HG02623 (cell line): ENCODE measurements at regions not wholly inside any gene's neighbourhood (a gene's known extent, or its start where the extent isn't known, plus 50 kb on each side); places are given as distances from the start of the nearest gene placed in this dataset.
"Not testable (repeated sequence)": the region's sequence is repeated elsewhere in the genome, so short reads cannot be mapped to it uniquely, and the experiment has no call there.

Experiments
- ATAC-seq: cut with Tn5 transposase; IDR thresholded peaks from one replicate; pipeline ENCODE4 v1.9.1; 2021; ENCODE audit warnings: moderate library complexity; ENCODE audit not compliant: unreplicated experiment

DNA sequence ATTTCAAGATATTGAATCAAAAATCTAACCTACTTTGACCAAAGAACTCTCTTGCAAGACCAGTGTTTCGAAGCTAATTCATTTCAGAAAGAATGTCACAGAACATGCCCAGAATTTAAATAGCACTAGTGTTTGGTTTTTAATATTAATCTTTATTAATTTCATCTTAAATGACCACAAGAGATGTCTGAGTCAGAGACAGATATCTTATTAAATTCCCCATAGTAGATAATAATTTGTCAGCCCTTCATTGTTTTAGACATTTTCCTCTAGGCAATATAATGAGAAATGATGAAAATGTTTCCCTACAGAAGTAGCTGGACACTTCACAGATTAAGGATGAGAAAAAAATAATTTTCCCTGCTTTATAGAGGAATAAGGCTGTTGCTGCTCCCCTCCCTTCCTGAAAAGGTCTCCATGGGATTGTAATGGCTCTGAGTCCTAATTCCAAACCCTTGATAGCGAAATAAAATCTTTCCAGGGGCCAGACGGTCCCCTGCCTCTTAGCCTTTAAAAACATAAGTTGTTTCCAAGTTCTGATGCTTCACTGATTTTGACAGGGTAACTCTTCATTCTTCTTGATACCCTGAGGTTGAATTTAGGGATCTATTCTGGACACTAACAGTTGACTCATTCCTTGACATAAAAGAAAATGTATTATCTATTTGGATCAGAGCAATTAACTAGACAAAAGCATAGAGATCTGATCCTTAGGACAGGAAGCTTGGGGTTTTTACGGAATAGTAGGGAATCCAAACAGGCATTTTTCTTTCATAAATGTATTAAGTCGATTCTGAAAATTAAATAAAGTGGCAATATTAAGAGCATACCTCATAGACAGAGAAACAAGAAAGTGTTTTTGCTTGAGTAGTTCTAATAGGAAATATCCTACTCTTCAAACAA is 820.8 kb downstream of the BRINP3 start:
- ATAC-seq, result no peak

DNA sequence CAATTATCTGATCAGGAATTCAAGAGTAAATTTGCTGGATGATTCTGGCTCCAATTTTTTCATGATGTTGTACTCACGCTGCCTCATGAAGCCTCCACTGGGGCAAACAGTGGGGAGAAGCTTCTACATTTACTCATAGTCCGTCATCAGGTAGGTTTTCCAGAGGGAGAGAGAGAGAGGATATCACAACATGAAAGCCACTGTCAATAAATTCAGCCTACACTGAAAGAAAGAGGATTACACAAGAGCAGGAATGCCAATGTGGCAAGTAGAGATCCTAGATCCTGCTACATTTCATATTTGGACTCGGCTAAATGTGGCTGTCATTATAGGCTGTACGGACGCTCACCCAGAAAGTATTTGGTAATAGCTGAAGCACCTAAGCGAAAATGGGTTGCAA is 819.9 kb downstream of the BRINP3 start:
- no peak for ATAC-seq

DNA sequence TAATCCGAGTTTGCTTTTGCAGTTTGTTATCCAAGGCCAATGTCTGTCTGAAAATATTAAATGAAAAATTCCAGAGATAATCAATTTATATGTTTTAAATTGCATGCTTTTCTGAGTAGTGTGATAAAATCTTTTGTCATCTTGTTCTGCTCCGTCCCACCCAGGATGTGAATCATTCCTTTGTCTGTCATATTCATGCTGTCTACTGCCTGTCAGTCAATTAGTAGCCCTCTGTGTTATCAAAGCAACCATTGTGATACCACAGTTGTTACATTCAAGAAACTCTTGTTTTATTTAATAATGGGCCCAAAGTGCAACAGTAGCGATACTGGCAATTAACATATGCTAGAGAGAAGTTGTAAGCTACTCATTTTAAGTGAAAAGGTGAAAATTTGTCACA is 819.3 kb downstream of the BRINP3 start:
- ATAC-seq, result no peak

DNA sequence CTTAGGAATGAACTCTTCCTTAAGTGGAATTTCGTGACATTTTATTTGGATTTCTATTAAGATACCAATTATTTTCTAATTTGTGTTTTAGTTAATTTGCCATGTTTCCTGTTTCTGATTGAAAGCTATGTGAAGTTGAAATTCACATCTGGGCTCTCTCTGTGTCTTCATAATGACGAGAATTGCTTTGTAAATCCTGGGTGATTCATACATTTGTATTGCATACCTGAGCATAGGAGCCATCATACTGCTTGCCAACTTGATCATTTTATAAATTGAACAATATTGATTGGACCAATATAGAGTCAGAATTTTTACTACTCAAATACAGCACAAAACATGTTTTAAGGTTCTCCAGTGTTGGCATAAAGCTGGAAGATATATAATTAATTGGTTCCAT is 817.9 kb downstream of the BRINP3 start:
- no peak for ATAC-seq

DNA sequence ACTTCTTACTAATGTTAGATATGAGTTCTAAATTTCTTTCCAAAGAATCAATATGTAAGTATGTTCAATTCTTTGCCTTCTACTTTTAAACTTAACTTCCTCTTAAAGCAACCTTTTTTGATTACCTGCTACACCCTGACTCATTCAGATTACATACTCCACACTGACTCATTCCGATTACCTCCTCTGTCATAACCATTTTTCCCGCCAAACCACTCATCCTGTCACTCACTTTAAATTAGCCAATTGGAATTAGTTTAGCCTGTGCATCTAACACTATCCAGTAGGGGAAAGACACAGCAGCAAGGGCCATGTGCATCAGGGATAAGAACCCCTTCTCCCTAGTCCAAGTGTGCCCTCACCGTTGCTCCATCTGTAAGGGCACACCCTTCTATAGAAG is 815.5 kb downstream of the BRINP3 start:
- ATAC-seq, result no peak

DNA sequence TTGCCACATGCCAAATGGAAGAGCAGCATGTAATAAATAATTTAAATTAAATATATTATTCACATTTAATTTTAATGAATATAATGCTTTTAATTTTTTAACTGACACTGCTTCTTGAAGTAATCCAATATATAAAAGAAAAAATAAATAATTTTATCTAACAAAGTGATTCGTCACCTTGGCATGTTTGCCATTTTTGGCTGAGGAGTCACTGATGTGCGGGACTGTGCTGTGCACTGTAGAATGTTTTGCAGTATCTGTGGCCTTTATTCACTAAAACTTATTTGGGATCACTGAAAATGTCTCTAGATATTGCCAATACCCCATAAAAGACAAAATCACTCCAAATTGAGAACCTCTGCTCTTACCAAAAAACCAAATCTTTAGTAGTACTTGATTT is 807.8 kb downstream of the BRINP3 start:
- ATAC-seq, result no peak

DNA sequence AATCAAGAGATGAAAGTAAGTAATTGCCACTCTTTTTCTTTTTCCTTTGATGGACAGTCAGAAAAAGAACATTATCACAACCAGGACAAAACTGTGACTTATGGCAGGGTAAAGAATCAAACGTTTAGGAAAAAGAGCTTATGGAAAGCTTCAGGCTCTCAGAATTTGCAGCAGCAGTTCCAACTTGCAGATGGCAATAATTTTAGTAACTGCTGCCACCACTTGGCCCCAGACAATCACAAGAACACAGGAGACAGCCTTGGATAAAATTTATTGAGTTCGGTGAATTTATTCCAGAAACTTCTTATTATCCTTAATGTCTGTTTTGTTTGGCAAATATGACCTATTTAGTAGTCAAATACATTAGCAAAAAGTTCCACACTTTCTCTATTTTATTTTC is 804.4 kb downstream of the BRINP3 start:
- no peak for ATAC-seq

DNA sequence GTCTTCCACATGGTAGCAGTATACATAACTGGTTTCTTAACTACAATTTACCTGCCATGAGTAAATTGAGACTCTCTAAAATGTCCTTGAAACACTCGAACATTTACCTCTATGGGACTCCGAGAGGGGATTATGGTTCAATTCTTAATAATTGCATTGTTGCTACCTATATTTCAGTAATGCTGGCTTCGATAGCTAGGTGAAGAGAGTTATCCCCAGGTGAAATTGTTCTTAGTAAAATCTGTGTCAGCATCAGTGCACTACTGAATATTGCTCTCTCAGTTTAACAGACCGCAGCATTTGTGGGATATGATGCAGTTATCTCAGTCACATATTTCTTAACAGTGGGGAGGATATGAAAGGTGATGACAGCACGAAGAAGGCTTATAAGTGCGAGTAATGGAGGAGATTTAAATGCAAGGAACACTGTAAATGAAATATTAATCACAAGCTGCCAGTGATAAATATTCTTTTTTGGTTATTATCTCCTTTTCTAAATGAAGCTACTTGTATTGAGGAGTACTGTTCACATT is 801.9 kb downstream of the BRINP3 start:
- ATAC-seq, result no peak

DNA sequence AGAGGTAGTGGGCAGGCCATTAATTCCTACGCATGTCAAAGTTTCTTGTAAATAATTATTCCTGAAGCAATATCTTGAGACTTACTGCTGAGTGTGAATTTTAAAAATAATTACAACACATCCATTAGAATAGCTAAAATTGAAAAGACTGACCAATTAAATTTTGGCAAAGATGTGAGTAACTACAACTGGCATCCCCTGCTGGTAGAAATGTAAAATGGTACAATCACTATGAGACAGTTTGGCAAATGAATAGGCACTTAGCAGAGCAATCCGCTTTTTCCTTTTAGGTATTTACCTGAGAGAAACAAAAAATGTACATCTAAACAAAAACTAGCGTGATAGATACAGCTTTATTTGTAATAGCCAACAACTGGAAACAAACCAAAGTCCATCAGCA is 798.9 kb downstream of the BRINP3 start:
- ATAC-seq, result no peak

DNA sequence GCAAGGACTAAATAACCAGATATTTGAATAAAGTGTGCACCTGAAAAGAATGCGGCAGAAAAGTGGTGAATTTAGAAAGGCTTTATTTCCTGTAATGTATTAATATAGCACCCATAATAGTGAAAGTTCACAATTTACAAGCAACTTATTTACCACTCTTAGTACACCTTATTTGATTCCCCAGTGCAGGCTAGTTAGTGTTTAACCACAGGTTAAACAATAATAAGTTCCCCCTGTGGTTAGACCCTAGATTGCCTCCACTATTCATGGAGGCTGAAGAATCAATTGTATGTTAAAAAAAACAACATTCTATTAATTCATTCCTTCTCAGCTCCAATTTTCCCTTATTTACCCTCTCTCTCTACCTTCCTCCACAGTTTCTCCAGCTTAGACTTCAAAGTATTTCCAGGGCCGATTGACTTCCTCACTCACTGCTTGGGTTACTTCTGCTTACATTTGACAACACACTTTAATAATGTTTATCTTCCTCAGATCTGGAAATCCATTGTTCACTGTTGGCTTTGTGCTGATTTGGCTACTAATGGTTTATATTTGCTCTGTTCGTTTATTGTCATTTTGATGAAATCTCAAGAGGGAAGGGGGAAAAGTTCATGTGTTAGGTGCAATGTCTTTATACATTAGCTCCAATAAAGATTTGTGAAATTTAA is 796.3 kb downstream of the BRINP3 start:
- peak; percentile 66 for ATAC-seq

DNA sequence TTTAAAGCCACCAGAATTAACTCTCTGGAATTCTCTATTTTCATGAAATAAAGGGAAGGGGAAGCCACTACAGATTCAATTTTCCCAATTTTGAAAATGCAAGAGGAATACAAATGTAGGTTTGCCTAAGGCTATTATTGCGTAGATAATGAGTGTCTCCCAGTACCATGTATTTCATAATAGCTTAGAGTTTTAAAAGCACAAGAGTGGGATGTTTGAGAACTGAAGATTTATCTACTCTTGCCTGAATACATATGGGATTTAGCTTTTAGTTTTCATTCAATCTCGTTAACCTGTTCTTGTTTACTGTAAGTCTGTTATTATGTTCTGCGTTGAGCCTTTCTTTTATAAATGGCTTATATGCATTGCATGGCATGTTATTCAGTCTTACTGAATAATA is 795.1 kb downstream of the BRINP3 start:
- no peak for ATAC-seq

DNA sequence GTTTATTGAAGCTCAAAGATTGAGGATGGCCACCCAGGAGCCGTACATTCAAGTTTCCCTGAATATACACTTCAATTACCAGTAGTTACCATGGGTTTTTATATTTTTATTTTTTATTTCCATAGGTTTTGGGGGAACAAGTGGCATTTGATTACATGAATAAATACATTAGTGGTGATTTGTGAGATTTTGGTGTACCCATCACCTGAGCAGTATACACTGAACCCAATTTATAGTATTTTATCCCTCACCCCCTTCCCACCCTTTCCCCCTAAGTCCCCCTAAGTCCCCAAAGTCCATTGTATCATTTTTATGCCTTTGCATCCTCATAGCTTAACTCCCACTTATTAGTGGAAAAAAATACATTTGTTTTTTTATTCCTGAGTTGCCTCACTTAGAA is 791.4 kb downstream of the BRINP3 start:
- no peak for ATAC-seq

DNA sequence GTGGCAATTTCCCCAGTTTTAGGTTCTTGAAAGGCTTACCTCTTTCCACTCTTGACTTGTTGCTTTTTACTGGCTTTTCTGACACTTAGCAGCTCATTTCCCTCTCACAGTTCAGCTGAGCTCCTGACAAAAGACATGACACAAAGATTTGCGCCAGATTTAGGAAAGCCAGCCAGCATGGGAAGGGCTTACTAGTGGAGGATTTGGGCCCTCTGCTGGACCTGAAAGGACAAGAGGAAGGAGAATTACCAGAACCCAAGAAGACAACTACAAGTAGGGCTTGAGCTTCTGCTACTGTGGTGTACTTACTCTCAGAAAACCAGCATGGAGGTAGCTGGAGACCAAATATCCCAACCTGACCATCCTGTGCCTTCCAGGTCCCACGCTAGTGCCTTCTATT is 784.5 kb downstream of the BRINP3 start:
- no peak for ATAC-seq

DNA sequence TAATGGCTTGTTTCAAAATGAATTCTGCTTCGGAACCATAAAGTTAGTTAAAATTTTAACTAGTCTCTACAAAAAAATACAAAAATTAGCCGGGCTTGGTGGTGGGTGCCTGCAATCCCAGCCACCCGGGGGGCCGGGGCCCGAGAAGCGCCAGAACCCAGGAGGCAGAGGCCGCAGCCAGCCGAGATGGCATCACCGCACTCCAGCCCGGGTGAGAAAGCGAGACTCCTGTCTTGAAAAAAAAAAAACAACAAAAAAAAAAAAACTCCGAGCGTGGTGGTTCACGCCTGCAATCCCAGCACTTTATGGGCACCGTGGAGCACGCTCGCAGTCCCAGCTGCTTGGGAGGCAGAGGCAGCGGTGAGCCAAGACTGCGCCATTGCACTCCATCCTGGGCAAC is 781.4 kb downstream of the BRINP3 start:
- ATAC-seq, result no peak

DNA sequence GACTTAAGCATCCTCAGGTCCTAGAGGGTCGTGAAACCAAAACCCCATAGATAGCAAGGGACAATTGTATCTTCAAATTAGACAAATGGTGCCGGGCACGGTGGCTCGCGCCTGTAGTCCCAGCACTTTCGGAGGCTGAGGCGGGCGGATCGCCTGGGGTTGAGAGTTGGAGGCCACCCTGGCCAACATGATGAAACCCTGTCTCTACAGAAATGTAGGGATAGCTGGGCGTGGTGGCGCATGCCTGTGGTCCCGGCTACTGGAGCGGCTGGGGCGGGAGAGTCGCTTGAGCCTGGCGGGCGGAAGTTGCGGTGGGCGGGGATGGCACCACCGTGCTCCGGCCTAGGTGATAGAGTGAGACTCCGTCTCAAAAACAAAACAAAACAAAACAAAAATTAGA is 780.6 kb downstream of the BRINP3 start:
- ATAC-seq, result no peak

DNA sequence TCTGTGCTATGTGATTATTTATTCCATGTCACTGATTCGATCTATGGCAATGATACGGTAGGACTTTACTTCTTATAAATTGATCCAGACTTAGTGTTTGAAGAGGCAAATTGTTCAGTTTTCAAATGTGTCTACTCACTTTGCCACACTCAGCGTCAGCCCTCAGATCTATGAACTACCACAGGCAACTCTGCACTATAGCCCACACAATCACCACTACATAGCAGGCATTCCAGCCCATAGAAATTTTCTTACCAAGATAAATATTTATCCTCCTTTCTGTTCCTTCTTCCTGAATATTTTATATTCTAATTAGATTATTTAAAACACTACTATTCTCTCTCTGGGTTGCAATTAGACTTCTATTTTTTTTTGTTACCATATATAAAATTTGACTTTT is 776.1 kb downstream of the BRINP3 start:
- no peak for ATAC-seq

DNA sequence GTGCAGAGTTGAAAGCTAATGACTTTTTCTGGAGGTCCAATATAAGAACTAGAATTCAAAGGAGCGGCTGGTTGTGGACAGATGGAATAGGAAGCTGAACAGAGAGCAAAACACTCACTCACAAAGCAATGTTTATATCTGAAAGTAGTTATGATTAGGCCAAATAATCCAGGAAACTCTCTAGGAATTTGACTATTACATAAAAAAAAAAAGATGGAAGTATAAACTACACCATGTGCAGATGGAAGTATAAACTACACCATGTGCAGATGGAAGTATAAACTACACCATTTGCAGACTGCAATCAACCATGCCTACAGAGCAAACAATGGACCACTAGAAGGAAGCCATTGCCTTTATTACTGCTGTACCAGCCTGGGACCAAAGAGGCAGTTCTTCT is 771.1 kb downstream of the BRINP3 start:
- no peak for ATAC-seq

DNA sequence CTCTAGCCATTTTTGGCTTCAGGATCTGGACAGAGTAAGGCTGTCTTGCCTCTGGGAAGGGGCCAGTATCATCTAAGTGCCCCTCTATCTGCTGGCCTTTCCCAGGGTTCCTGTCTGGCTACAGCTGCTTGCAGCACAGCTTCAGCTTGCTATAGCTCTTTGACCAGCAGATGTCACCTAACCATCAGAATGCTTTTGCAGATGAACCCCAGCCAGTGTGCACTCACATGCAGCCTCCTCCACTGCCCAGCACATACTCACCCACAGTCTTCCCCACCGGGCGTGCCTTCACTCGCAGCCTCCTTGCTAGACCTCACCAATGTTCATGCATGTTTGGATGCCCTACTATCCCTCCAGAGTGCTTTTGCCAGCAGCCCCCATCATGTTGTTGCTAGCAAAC is 769.0 kb downstream of the BRINP3 start:
- ATAC-seq, result no peak

DNA sequence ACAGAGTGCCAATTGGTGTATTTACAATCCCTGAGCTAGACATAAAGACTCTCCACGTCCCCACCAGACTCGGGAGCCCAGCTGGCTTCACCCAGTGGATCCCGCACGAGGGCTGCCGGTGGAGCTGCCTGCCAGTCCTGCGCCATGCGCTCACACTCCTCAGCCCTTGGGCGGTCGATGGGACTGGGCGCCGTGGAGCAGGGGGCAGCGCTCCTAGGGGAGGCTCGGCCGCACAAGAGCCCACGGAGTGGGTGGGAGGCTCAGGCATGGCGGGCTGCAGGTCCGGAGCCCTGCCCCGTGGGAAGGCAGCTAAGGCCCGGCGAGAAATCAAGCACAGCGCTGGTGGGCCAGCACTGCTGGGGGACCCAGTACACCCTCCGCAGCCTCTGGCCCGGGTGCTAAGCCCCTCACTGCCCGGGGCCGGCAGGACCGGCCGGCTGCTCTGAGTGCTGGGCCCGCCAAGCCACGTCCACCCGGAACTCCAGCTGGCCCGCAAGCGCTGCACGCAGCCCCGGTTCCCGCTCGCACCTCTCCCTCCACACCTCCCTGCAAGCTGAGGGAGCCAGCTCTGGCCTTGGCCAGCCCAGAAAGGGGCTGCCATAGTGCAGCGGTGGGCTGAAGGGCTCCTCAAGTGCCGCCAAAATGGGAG is 759.4 kb downstream of the BRINP3 start:
- not testable (repeated sequence) for ATAC-seq

DNA sequence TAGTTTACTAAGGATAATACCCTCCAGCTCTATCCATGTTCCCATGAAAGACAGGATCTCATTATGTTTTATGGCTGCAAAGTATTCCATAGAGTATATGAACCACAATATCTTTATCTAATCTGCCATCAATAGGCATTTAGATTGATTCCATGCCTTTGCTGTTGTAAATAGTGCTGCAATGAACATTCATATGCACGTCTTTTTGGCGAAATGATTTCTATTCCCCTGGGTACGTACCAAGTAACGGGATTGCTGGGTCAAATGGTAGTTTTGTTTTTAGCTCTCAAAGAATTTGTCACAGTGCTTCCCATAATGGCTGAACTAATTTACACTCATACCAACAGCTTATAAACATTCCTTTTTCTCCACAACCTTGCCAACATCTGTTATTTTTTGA is 750.9 kb downstream of the BRINP3 start:
- ATAC-seq, result no peak

DNA sequence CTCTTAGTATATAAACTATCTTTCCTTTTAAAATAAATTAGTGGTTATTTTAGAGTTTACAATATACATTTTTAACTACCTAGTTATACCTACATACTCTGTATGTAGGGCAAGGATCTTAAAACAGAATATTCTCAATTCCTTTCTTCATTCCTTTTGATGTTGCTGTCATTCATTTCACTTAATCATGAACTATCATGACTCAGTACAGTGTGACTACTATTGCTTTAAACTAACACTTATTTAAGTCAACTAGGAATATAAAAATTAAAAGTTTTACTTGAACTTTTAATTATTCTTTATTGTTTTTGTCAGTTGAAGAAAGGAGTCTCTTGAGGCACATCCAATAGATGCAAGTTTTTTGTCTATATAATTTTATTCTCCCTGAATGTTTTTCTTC is 726.4 kb downstream of the BRINP3 start:
- ATAC-seq, result no peak
